A549 (cell line): ENCODE measurements at regions not wholly inside any gene's neighbourhood (a gene's known extent, or its start where the extent isn't known, plus 50 kb on each side); places are given as distances from the start of the nearest gene placed in this dataset.

ENCODE experiments used
- BHLHE40 ChIP-seq: IDR thresholded peaks from 2 replicates; pipeline ENCODE4 v1.6.1; 2012; ENCODE audit warnings: low read depth, low read length, inconsistent platforms
- ESRRA ChIP-seq: fragments of 150-350 bp; IDR thresholded peaks from 2 replicates; pipeline ENCODE4 v1.6.1; 2014; ENCODE audit warnings: mild to moderate bottlenecking, low read length, borderline replicate concordance
- JUN ChIP-seq, 2 experiments: fragments of >200 bp; sonication (Bioruptor Twin); formaldehyde crosslinking; IDR thresholded peaks; 2 replicates in 1 of 2; 3 replicates in 1 of 2; pipeline ENCODE4 v1.6.1; 2016 to 2017
- KDM5A ChIP-seq: fragments of 200-600 bp; sonication (generic); IDR thresholded peaks from 2 replicates; pipeline ENCODE4 v1.6.1; 2016; ENCODE audit warnings: antibody characterized with exemption, mild to moderate bottlenecking
- MAZ ChIP-seq: fragments of 150-350 bp; IDR thresholded peaks from 2 replicates; pipeline ENCODE4 v1.6.1; 2014; ENCODE audit warnings: antibody characterized with exemption, low read depth, low read length, borderline replicate concordance
- NPAS2 ChIP-seq: fragments of 250-450 bp; sonication (Bioruptor Pico); IDR thresholded peaks from 2 replicates; pipeline ENCODE4 v1.8.0; 2022; ENCODE audit warnings: mild to moderate bottlenecking, moderate library complexity, borderline replicate concordance
- POLR2A ChIP-seq: IDR thresholded peaks from 2 replicates; pipeline ENCODE4 v1.6.1; 2012; ENCODE audit warnings: mild to moderate bottlenecking, low read length
- TF ChIP-seq, protein P1 (sequence below): fragments of >200 bp; sonication (Bioruptor Twin); formaldehyde crosslinking; IDR thresholded peaks from 3 replicates; pipeline ENCODE4 v1.5.1; 2016
- TF ChIP-seq, protein P2 (sequence below): fragments of 250-450 bp; sonication (Bioruptor Pico); IDR thresholded peaks from 2 replicates; pipeline ENCODE4 v1.5.0; 2021; ENCODE audit warnings: mild to moderate bottlenecking, moderate library complexity, borderline replicate concordance
- TF ChIP-seq, protein P3 (sequence below): fragments of 450-650 bp; IDR thresholded peaks from 2 replicates; pipeline ENCODE4 v1.6.1; 2014; ENCODE audit warnings: antibody characterized with exemption

DNA sequence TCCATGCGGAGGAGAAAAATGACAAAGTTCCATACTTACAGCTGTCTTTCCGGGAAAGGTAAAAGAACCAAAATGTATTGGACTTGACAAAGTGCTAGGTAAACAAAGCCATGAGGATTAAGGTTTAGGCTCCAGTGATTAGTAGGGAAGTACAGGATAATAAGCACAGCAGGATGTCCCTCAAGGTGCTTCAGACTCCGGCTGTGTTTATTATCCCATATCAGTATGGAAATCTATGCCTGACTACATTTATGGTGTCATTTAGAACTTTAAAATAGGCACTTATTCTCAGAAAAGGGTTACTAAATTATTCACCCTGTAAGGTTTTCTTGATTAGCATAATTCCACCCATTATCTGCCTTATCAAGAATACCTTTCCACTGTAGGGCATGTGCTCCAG lies 136.3 kb upstream of the CCDC68 start:
- TF ChIP-seq, protein P1, sequence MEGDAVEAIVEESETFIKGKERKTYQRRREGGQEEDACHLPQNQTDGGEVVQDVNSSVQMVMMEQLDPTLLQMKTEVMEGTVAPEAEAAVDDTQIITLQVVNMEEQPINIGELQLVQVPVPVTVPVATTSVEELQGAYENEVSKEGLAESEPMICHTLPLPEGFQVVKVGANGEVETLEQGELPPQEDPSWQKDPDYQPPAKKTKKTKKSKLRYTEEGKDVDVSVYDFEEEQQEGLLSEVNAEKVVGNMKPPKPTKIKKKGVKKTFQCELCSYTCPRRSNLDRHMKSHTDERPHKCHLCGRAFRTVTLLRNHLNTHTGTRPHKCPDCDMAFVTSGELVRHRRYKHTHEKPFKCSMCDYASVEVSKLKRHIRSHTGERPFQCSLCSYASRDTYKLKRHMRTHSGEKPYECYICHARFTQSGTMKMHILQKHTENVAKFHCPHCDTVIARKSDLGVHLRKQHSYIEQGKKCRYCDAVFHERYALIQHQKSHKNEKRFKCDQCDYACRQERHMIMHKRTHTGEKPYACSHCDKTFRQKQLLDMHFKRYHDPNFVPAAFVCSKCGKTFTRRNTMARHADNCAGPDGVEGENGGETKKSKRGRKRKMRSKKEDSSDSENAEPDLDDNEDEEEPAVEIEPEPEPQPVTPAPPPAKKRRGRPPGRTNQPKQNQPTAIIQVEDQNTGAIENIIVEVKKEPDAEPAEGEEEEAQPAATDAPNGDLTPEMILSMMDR, result no peak
- TF ChIP-seq POLR2A, result no peak
- TF ChIP-seq MAZ, result no peak
- TF ChIP-seq, protein P2, sequence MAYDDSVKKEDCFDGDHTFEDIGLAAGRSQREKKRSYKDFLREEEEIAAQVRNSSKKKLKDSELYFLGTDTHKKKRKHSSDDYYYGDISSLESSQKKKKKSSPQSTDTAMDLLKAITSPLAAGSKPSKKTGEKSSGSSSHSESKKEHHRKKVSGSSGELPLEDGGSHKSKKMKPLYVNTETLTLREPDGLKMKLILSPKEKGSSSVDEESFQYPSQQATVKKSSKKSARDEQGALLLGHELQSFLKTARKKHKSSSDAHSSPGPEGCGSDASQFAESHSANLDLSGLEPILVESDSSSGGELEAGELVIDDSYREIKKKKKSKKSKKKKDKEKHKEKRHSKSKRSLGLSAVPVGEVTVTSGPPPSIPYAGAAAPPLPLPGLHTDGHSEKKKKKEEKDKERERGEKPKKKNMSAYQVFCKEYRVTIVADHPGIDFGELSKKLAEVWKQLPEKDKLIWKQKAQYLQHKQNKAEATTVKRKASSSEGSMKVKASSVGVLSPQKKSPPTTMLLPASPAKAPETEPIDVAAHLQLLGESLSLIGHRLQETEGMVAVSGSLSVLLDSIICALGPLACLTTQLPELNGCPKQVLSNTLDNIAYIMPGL (CRISPR knock-in tag), result no peak
- TF ChIP-seq BHLHE40, result no peak
- TF ChIP-seq, protein P3, sequence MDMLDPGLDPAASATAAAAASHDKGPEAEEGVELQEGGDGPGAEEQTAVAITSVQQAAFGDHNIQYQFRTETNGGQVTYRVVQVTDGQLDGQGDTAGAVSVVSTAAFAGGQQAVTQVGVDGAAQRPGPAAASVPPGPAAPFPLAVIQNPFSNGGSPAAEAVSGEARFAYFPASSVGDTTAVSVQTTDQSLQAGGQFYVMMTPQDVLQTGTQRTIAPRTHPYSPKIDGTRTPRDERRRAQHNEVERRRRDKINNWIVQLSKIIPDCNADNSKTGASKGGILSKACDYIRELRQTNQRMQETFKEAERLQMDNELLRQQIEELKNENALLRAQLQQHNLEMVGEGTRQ, result no peak
- no peak for TF ChIP-seq JUN (IDR thresholded peaks at IDR 0.05)
- TF ChIP-seq KDM5A, result no peak
- no peak for TF ChIP-seq ESRRA
- no peak for TF ChIP-seq NPAS2 (CRISPR knock-in tag)
